HEK293 (cell line): ENCODE measurements at regions not wholly inside any gene's neighbourhood (a gene's known extent, or its start where the extent isn't known, plus 50 kb on each side); places are given as distances from the start of the nearest gene placed in this dataset.

Source experiments
- GLIS1 ChIP-seq: fragments of 450-650 bp; formaldehyde crosslinking; IDR thresholded peaks from 2 replicates; pipeline ENCODE4 v1.5.1; 2016; ENCODE audit warnings: missing biosample characterization, missing genetic modification characterization
- ZNF48 ChIP-seq: fragments of 450-650 bp; formaldehyde crosslinking; IDR thresholded peaks from 2 replicates; pipeline ENCODE4 v1.5.1; 2016; ENCODE audit warnings: missing biosample characterization, missing genetic modification characterization
- ZNF549 ChIP-seq: fragments of 450-650 bp; IDR thresholded peaks from 2 replicates; pipeline ENCODE4 v1.5.1; 2018; ENCODE audit warnings: missing biosample characterization, missing genetic modification characterization, mild to moderate bottlenecking, inconsistent platforms, moderate library complexity
- ZNF600 ChIP-seq: fragments of 450-650 bp; formaldehyde crosslinking; IDR thresholded peaks from 2 replicates; pipeline ENCODE4 v1.5.1; 2016; ENCODE audit warnings: missing biosample characterization, missing genetic modification characterization
- TF ChIP-seq, protein P1 (sequence below): sonication (generic); formaldehyde crosslinking; IDR thresholded peaks from 2 replicates; pipeline ENCODE4 v1.8.1; 2022; ENCODE audit warnings: mild to moderate bottlenecking, moderate library complexity, missing genetic modification reagents
- TF ChIP-seq, protein P2 (sequence below): fragments of 450-650 bp; formaldehyde crosslinking; IDR thresholded peaks from 2 replicates; pipeline ENCODE4 v1.5.1; 2016; ENCODE audit warnings: missing biosample characterization, missing genetic modification characterization
- TF ChIP-seq, protein P3 (sequence below): fragments of 450-650 bp; formaldehyde crosslinking; IDR thresholded peaks from 2 replicates; pipeline ENCODE4 v1.5.1; 2016; ENCODE audit warnings: missing biosample characterization, missing genetic modification characterization
- TF ChIP-seq, protein P4 (sequence below): fragments of 450-650 bp; formaldehyde crosslinking; IDR thresholded peaks from 2 replicates; pipeline ENCODE4 v1.5.1; 2016; ENCODE audit warnings: missing biosample characterization, missing genetic modification characterization

DNA sequence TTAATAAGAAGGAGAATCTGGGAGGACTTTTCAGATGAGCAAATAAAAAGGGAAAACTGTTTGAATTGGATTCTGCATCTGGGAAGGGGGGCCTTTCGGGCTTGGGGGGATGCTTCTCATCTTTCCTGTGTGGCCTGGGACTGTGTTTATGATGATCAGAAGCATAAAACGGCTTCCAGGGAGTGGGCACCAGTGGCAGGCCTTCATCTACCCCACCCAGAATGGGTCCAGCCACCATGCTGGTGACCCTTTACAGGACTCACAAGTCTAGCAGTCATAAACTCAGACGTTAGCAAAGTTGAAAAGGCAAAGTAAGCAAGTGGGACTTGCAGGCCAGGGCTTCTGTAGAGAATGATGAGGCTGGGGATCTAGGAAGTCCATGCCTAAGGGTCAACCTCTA is 198.3 kb upstream of the ZMIZ1 start:
- no peak for TF ChIP-seq ZNF600 (tag by site-specific recombination)
- no peak for TF ChIP-seq ZNF549 (tag by site-specific recombination)
- no peak for TF ChIP-seq ZNF48
- TF ChIP-seq, protein P1, sequence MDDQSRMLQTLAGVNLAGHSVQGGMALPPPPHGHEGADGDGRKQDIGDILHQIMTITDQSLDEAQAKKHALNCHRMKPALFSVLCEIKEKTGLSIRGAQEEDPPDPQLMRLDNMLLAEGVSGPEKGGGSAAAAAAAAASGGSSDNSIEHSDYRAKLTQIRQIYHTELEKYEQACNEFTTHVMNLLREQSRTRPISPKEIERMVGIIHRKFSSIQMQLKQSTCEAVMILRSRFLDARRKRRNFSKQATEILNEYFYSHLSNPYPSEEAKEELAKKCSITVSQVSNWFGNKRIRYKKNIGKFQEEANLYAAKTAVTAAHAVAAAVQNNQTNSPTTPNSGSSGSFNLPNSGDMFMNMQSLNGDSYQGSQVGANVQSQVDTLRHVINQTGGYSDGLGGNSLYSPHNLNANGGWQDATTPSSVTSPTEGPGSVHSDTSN (CRISPR knock-in tag): no peak
- no peak for TF ChIP-seq GLIS1 (tag by site-specific recombination)
- TF ChIP-seq, protein P2, sequence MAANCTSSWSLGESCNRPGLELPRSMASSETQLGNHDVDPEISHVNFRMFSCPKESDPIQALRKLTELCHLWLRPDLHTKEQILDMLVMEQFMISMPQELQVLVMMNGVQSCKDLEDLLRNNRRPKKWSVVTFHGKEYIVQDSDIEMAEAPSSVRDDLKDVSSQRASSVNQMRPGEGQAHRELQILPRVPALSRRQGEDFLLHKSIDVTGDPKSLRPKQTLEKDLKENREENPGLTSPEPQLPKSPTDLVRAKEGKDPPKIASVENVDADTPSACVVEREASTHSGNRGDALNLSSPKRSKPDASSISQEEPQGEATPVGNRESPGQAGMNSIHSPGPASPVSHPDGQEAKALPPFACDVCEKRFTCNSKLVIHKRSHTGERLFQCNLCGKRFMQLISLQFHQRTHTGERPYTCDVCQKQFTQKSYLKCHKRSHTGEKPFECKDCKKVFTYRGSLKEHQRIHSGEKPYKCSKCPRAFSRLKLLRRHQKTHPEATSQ: no peak
- TF ChIP-seq, protein P3, sequence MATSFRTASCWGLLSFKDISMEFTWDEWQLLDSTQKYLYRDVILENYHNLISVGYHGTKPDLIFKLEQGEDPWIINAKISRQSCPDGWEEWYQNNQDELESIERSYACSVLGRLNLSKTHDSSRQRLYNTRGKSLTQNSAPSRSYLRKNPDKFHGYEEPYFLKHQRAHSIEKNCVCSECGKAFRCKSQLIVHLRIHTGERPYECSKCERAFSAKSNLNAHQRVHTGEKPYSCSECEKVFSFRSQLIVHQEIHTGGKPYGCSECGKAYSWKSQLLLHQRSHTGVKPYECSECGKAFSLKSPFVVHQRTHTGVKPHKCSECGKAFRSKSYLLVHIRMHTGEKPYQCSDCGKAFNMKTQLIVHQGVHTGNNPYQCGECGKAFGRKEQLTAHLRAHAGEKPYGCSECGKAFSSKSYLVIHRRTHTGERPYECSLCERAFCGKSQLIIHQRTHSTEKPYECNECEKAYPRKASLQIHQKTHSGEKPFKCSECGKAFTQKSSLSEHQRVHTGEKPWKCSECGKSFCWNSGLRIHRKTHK (tag by site-specific recombination): no peak
- TF ChIP-seq, protein P4, sequence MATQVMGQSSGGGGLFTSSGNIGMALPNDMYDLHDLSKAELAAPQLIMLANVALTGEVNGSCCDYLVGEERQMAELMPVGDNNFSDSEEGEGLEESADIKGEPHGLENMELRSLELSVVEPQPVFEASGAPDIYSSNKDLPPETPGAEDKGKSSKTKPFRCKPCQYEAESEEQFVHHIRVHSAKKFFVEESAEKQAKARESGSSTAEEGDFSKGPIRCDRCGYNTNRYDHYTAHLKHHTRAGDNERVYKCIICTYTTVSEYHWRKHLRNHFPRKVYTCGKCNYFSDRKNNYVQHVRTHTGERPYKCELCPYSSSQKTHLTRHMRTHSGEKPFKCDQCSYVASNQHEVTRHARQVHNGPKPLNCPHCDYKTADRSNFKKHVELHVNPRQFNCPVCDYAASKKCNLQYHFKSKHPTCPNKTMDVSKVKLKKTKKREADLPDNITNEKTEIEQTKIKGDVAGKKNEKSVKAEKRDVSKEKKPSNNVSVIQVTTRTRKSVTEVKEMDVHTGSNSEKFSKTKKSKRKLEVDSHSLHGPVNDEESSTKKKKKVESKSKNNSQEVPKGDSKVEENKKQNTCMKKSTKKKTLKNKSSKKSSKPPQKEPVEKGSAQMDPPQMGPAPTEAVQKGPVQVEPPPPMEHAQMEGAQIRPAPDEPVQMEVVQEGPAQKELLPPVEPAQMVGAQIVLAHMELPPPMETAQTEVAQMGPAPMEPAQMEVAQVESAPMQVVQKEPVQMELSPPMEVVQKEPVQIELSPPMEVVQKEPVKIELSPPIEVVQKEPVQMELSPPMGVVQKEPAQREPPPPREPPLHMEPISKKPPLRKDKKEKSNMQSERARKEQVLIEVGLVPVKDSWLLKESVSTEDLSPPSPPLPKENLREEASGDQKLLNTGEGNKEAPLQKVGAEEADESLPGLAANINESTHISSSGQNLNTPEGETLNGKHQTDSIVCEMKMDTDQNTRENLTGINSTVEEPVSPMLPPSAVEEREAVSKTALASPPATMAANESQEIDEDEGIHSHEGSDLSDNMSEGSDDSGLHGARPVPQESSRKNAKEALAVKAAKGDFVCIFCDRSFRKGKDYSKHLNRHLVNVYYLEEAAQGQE (tag by site-specific recombination): no peak
